ENCODE measurements at regions not wholly inside any gene's neighbourhood (a gene's known extent, or its start where the extent isn't known, plus 50 kb on each side); places are given as distances from the start of the nearest gene placed in this dataset.

DNA sequence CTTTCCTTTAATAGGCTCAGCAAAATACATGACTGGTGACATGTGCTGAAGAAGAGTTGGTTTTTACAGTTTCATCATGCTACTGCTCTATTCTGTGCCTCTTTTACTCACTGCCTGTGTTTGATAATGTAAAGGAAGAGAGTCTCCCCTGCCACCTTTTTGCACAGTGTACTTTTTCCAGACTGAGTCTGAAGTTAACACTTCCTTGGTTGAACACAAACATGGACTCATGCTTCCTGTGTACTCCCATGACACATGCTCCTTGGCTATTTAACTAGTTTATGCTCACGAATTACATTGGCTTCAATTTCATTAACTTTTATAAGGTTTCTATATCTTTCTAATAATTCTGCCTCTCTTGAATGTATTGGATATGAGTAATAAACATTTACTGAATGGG lies 396.1 kb downstream of the VGLL3 start:
- no peaks in the 10 kb centered on the region for H3K36me3 ChIP-seq (ENCODE audit: insufficient read depth, low read length)
- POLR2A ChIA-PET: no interaction called here
- CTCF ChIA-PET (ENCODE audit: unreplicated experiment): no interaction called here
- BruUV-seq (replicated peaks): no TSS peak
- H3K9me2 ChIP-seq (ENCODE audit: insufficient read depth, low read length): no peaks in the 10 kb centered on the region
- no peak overlapping the region for H3K27ac ChIP-seq (ENCODE audit: low read depth, low read length, poor library complexity, severe bottlenecking)
- no peaks in the 10 kb centered on the region for H3K9me3 ChIP-seq (ENCODE audit: low read length)
- intact Hi-C loops (cut with micrococcal nuclease; ENCODE audit: unreplicated experiment): no loop called here
- TF ChIP-seq EZH2phosphoT487 (IDR thresholded peaks at IDR 0.05; ENCODE audit: borderline replicate concordance, low read depth, low read length): no peak
- TF ChIP-seq, protein P1, sequence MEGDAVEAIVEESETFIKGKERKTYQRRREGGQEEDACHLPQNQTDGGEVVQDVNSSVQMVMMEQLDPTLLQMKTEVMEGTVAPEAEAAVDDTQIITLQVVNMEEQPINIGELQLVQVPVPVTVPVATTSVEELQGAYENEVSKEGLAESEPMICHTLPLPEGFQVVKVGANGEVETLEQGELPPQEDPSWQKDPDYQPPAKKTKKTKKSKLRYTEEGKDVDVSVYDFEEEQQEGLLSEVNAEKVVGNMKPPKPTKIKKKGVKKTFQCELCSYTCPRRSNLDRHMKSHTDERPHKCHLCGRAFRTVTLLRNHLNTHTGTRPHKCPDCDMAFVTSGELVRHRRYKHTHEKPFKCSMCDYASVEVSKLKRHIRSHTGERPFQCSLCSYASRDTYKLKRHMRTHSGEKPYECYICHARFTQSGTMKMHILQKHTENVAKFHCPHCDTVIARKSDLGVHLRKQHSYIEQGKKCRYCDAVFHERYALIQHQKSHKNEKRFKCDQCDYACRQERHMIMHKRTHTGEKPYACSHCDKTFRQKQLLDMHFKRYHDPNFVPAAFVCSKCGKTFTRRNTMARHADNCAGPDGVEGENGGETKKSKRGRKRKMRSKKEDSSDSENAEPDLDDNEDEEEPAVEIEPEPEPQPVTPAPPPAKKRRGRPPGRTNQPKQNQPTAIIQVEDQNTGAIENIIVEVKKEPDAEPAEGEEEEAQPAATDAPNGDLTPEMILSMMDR (conservative IDR thresholded peaks at IDR 0.05; ENCODE audit: low read length): no peak
- no peak for DNase-seq (ENCODE audit: low spot score)
- no peak overlapping the region for H3K4me2 ChIP-seq (ENCODE audit: low read length)
- no peaks in the 10 kb centered on the region for H3K4me1 ChIP-seq (ENCODE audit: insufficient read depth, low read length, poor library complexity, severe bottlenecking)
- H4K20me1 ChIP-seq (ENCODE audit: insufficient read depth, low read length): no peaks in the 10 kb centered on the region
- H3K79me2 ChIP-seq (ENCODE audit: insufficient read depth, low read depth, low read length): no peaks in the 10 kb centered on the region
- no peak overlapping the region for H2AFZ ChIP-seq (ENCODE audit: low read length)
- no peak overlapping the region for H3K4me3 ChIP-seq (ENCODE audit: low read depth, low read length, poor library complexity, severe bottlenecking)

DNA sequence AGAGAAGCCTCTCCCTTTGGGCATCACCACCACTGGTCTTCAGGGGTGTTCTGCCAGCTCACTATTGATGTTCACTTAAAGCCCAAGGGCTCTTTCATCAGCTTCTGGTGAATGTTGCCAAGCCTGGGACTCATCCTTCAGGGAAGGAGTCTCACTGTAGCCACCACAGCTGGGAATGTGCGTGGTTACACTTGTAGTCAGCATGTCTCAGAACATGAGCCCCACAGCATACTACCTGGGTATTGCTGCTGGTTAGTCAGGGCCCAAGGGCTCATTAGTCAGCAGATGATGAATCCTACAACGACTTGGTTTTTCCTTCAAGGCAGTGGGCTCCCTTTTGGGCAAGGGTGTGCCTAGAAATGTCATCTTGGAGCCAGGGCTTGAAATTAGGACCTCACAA lies 412.9 kb downstream of the VGLL3 start:
- no TSS peak for BruUV-seq (replicated peaks)
- H3K79me2 ChIP-seq (ENCODE audit: insufficient read depth, low read depth, low read length): no peaks in the 10 kb centered on the region
- H3K4me2 ChIP-seq (ENCODE audit: low read length): no peak overlapping the region
- DNase-seq (ENCODE audit: low spot score): no peak
- H3K4me1 ChIP-seq (ENCODE audit: insufficient read depth, low read length, poor library complexity, severe bottlenecking): no peaks in the 10 kb centered on the region
- ChIA-PET POLR2A (no interaction called here), CTCF (ENCODE audit: unreplicated experiment) (no interaction called here)
- H2AFZ ChIP-seq (ENCODE audit: low read length): no peak overlapping the region
- no peaks in the 10 kb centered on the region for H4K20me1 ChIP-seq (ENCODE audit: insufficient read depth, low read length)
- intact Hi-C loops (cut with micrococcal nuclease; ENCODE audit: unreplicated experiment): no loop called here
- H3K4me3 ChIP-seq (ENCODE audit: low read depth, low read length, poor library complexity, severe bottlenecking): no peak overlapping the region
- H3K9me2 ChIP-seq (ENCODE audit: insufficient read depth, low read length): no peaks in the 10 kb centered on the region
- H3K27ac ChIP-seq (ENCODE audit: low read depth, low read length, poor library complexity, severe bottlenecking): no peak overlapping the region
- H3K36me3 ChIP-seq (ENCODE audit: insufficient read depth, low read length): no peaks in the 10 kb centered on the region
- TF ChIP-seq EZH2phosphoT487 (IDR thresholded peaks at IDR 0.05; ENCODE audit: borderline replicate concordance, low read depth, low read length): no peak
- TF ChIP-seq, protein P1 (conservative IDR thresholded peaks at IDR 0.05; ENCODE audit: low read length): no peak
- H3K9me3 ChIP-seq (ENCODE audit: low read length): no peaks in the 10 kb centered on the region

DNA sequence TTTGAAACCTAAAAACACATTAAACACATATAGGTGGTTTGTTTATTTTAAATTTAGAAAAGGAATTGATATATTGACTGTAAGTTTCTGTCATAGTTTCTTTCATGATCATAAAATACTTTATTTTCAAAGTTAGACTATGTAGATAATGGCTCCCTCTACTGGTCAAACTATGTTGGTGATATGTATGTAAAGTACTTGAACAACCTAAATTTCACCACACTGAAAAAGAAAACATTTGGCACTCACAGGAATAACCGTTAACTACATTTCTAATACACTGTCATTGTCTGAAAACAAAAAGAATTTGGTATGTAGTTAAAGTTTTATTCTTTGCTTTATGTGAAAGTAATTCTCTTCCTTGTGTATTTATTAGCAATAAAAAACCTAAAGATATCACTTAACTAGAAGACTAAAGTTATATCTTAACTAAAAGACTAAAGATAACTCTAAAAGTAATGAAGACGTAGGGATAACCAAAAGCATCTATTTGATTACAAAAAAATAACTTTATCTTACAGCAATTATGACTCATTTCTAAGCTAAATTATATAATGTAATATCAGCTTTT lies 427.5 kb downstream of the VGLL3 start:
- Histone ChIP-seq H3K4me3 (ENCODE audit: low read depth, low read length, poor library complexity, severe bottlenecking) (no peak overlapping the region), H3K27ac (ENCODE audit: low read depth, low read length, poor library complexity, severe bottlenecking) (no peak overlapping the region), H3K36me3 (ENCODE audit: insufficient read depth, low read length) (no peaks in the 10 kb centered on the region), H3K9me3 (ENCODE audit: low read length) (no peaks in the 10 kb centered on the region), H2AFZ (ENCODE audit: low read length) (no peak overlapping the region), H3K4me2 (ENCODE audit: low read length) (no peak overlapping the region), H3K9me2 (ENCODE audit: insufficient read depth, low read length) (no peaks in the 10 kb centered on the region), H3K4me1 (ENCODE audit: insufficient read depth, low read length, poor library complexity, severe bottlenecking) (no peaks in the 10 kb centered on the region), H3K79me2 (ENCODE audit: insufficient read depth, low read depth, low read length) (no peaks in the 10 kb centered on the region), H4K20me1 (ENCODE audit: insufficient read depth, low read length) (no peaks in the 10 kb centered on the region)
- peak; percentile 59 for DNase-seq (ENCODE audit: low spot score)
- no TSS peak for BruUV-seq (replicated peaks)
- ChIA-PET CTCF (ENCODE audit: unreplicated experiment) (no interaction called here), POLR2A (interaction anchor here (0.5 to 0.6 kb wide), 3 partner anchors 16 to 1182 kb away, joined by 3 read pairs; no protein-coding TSS in a partner anchor)
- no peak for TF ChIP-seq EZH2phosphoT487 (IDR thresholded peaks at IDR 0.05; ENCODE audit: borderline replicate concordance, low read depth, low read length)
- TF ChIP-seq, protein P1 (conservative IDR thresholded peaks at IDR 0.05; ENCODE audit: low read length): peak; percentile 90
- intact Hi-C loops (cut with micrococcal nuclease; ENCODE audit: unreplicated experiment): loop anchor here (10.0 kb wide), 1 partner anchor 739 kb away; no protein-coding TSS in a partner anchor

Measured in OCI-LY7 (cell line).